HG03439 (cell line): ENCODE measurements at regions not wholly inside any gene's neighbourhood (a gene's known extent, or its start where the extent isn't known, plus 50 kb on each side); places are given as distances from the start of the nearest gene placed in this dataset.
A peak's percentile ranks its signal among the peaks of the same experiment; 100 is the strongest.

Source experiments
- ATAC-seq: cut with Tn5 transposase; IDR thresholded peaks from one replicate; pipeline ENCODE4 v1.9.1; 2021; ENCODE audit warnings: mild to moderate bottlenecking, moderate library complexity; ENCODE audit not compliant: unreplicated experiment

GRCh38 chr9:91122755-91123154 lies 239.0 kb downstream of the AUH start:
- no peak for ATAC-seq

GRCh38 chr9:91126761-91127445 lies 234.8 kb downstream of the AUH start:
- ATAC-seq: no peak

GRCh38 chr9:91127653-91128052 lies 234.1 kb downstream of the AUH start:
- ATAC-seq: no peak

DNA sequence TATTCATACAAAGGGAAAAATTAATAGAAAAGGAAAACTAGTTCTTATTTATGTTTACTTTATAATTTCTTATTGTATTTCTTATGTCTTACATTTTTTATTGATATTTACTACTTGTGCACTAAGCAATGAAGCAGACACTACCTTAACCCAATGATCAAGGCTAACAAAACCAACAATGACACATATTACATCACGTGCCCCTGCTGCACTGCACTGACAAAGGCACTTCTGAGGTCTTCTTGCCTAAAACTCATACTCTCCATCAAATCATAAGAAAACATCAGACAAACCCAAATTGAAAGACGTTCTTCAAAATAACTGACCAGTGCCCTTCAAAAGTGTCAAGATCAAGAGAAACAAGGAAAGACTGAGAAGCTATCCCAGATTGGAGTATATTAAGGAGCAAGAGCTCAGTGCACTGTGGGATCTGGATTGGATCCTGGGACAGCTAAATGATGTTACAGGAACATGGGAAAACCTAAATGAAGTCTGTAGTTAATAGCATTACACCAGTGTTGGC lies 230.9 kb downstream of the AUH start:
- ATAC-seq: no peak

GRCh38 chr9:91131433-91131839 lies 230.3 kb downstream of the AUH start:
- no peak for ATAC-seq

DNA sequence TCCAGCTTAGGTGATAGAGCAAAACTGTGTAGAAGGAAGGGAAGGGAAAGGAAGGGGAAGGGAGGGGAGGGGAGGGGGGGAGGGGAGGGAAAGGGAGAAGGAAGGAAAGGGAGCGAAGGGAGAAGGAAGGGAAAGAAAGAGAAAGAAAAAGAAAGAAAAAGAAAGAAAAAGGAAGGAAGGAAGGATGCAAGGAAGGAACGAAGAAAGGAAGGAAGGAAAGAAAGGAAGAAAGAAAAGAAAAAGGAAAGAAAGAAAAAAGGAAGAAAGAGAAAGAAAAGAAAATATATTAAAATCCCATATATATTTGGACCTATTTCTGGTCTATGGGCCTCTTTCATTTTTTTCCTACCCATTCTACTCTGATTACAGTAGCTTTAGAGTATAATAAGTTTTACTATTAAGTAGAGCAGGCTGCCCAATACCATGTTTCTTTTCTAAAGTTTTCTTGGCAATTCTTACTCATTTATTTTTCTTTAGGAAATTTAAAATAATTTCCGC lies 229.1 kb downstream of the AUH start:
- ATAC-seq: no peak

- no peak for ATAC-seq
Observed at GRCh38 chr9:91134608-91135007, 227.1 kb downstream of the AUH start.

GRCh38 chr9:91137391-91137790 lies 224.3 kb downstream of the AUH start:
- ATAC-seq: no peak

GRCh38 chr9:91138760-91139159 lies 223.0 kb downstream of the AUH start:
- no peak for ATAC-seq

DNA sequence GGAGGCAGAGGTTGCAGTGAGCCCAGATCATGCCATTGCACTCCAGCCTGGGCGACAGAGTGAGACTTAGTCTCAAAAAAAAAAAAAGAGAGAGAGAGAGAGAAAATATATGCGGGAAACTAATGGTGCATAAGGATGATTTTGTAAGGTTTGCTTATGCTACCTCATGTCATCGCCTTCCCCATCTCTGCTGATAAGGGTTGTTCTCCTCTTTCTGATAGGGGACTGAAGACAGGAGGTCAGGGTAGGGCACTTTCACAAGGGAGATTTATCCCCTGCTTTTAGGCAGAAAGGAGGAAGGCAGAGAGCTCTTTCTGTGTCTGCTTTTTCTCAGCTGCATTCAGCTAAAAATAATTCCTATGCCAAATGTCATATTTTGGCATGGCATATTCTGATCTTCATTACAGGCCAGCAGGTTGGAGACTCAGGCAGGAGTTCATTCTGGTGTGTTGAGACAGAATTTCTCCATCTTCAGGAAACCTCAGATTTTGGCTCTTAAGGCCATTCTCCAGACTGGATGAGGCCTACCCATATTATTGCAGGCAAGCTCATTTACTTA lies 220.2 kb downstream of the AUH start:
- no peak for ATAC-seq

GRCh38 chr9:91143162-91143561 lies 218.6 kb downstream of the AUH start:
- no peak for ATAC-seq

DNA sequence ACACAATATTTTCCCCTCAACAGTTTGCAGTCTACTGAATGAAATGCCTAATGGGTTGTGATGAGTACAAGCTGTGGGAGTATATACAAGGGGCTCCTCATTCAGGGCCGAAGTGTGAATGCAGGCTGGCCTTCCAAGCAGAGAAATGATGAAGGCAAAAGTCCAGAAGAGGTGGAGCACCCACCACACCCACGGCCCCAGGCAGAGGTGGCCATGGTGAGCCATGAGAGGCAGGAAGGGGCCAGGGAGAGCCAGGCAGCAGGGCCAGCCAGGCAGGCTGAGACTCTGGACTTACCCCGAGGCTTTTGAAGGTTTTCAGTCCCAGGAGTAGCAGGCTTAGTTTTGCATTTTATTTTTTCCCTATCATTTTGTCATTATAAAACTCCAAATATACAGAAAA lies 218.1 kb downstream of the AUH start:
- no peak for ATAC-seq

GRCh38 chr9:91144769-91145168 lies 216.9 kb downstream of the AUH start:
- ATAC-seq: no peak

DNA sequence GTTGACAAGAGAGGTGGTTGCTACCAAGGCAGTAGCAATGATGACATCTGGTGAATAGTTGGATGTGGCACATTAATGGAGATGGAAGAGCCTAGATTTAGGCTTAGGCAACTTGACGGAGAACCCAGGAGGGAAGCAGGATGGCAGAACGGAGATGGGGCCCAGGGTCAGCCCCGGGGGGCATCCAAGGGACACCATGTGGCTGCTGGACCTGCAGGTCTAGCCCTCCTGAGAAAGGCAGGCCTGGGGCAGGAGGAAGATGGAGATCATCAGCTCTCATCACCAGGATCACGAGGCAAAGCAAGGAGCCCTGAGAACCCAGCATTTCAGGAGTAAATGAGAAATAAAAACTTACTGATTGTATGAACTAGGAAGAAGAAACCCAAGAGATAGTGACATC lies 216.2 kb downstream of the AUH start:
- no peak for ATAC-seq

- no peak for ATAC-seq
Observed at GRCh38 chr9:91146391-91147019, 215.2 kb downstream of the AUH start.

DNA sequence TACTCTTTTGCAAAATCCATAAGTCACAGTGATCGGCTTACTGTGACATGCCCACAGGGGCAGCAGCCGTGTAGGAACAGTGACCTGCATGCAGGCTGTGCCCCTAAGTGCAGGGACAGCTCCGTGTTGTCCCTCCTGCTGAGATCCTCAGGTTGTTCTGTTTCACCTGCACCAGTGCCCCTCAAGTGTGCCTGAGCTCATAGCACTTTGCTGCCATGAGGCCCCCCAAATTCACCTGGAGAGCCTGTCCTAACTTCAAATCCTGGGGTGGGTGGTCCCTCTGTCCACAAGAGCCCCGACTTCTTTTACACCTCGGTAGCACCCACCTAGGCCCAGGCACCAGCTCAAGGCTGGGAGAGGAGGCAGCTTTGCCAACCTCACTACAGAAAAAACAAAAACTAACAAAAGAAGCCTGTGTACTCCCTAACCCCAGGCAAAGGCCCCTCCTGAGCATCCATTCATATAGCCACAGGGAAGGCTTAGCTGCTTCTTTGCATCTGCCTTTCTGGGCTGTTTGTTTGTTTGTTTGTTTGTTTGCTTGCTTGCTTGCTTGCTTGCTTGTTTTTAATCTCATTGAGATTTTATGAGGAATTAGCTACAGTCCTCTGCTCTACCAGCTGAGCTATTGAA lies 214.5 kb downstream of the AUH start:
- no peak for ATAC-seq

DNA sequence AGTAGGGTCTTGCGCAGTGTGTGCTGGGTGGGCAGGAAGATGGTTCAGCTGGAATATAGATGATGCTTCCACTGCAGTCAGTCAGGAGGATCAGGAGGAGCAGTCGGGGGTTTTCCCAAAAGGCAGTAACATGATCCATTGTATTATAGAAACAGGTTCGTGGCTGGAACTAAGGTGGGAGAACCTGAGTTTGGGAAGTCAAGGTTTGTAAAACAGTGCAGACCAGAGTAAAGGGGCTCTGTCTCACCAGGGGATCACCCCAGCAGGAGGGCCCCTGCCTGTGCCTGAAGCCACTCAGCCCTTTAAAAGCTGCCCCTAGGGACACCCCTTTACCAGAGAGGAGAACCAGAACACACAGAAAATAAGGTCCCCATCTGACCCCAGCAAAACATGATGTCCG lies 213.4 kb downstream of the AUH start:
- no peak for ATAC-seq

DNA sequence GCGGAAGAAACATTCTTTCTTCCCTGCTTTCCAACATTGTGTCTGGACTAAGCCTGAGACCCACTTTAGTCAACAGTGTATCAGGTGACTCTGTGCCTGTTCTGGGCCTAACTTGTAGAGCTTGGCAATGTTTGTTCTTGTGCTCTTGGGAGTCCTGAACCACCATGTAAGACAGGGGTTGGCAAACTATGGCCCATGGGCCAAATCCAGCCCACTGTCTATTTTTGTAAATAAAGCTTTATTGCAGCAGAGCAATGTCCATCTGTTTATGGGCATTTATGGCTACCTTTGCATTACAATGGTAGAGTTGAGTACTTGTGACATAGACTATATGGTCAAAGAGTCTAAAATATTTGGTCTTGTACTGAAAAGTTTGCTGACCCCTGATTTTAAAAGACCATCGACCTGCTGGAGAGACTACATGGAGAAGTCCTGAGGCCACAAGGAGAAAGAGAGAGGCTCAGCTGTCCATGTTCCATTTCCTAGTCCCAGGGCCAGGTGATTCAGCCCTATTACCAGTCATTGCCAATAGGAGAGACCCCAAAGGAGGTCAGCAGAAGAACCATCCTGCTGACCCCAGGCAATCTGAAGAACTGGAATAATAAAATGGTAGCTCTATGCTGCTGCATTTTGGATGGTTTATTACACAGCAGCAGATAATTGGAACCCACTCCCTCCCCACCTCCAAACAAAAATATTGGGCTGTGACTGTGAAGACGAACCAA lies 211.3 kb downstream of the AUH start:
- no peak for ATAC-seq

GRCh38 chr9:91150998-91151717 lies 210.6 kb downstream of the AUH start:
- peak; percentile 61 for ATAC-seq

DNA sequence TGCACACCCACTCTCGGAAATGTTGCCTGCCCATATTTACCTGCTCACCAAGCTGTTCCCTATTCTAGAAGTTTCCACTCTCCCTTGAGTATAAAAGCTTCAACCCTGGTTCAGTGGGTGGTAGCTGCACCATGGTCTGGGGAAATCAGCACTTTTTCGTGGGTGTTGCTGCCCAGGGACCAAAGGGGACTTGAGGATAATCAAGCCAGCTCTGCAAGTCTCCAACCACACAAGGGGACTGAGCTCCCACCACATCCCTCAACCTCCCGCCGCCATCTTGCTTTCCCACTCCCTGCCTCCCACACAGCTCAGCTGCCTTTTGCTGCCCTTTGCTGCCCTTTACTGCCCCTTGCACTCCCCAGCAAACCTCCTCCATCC lies 210.0 kb downstream of the AUH start:
- no peak for ATAC-seq
